Stomach (tissue), 8 donors: ENCODE measurements at regions not wholly inside any gene's neighbourhood (a gene's known extent, or its start where the extent isn't known, plus 50 kb on each side); places are given as distances from the start of the nearest gene placed in this dataset.

Experiments used
- DNase-seq, 2 donors: peaks; one replicate each; pipeline versions ENCODE4 v3.0.0 to v3.0.0-alpha.2; 2013 to 2019
- H3K27ac ChIP-seq, 5 donors: fragments of 200-600 bp in 4 of 5; sonication (generic) in 4 of 5; one replicate each; pipeline ENCODE4 v1.5.1; 2013 to 2019; ENCODE audit warnings: mild to moderate bottlenecking in 1 of 5, moderate library complexity in 1 of 5
- H3K27me3 ChIP-seq, 3 donors: fragments of 200-600 bp; sonication (generic); one replicate each; pipeline ENCODE4 v1.5.1; 2017 to 2019; ENCODE audit warnings: mixed run types in 1 of 3
- H3K36me3 ChIP-seq, 4 donors: fragments of 200-600 bp; sonication (generic); 1 replicate in 3 of 4; 2 replicates in 1 of 4; pipeline ENCODE4 v1.5.1; 2016 to 2019
- H3K4me1 ChIP-seq, 4 donors: fragments of 200-600 bp; sonication (generic); one replicate each; pipeline ENCODE4 v1.5.1; 2016 to 2019
- H3K4me3 ChIP-seq, 4 donors: fragments of 200-600 bp; sonication (generic) in 3 of 4; one replicate each; pipeline ENCODE4 v1.5.1; 2016 to 2019; ENCODE audit warnings: mild to moderate bottlenecking in 1 of 4
- H3K9me3 ChIP-seq, 4 donors: fragments of 200-600 bp; sonication (generic); one replicate each; pipeline ENCODE4 v1.5.1; 2016 to 2019
- CTCF ChIP-seq, 7 experiments: fragments of 450-650 bp in 4 of 7; fragments of 200-600 bp in 3 of 7; sonication (generic) in 3 of 7; IDR thresholded peaks; one replicate each; pipeline ENCODE4 v1.5.1; 2016 to 2019; ENCODE audit warnings: antibody characterized with exemption in 7 of 7, control low read depth in 2 of 7, mild to moderate bottlenecking in 1 of 7
- EP300 ChIP-seq: sonication (generic); formaldehyde crosslinking; IDR thresholded peaks from one replicate; pipeline ENCODE4 v1.6.1; 2017; ENCODE audit warnings: antibody characterized with exemption
- POLR2A ChIP-seq, 4 donors: fragments of 450-650 bp; IDR thresholded peaks; one replicate each; pipeline ENCODE4 v1.6.1; 2016; ENCODE audit warnings: antibody characterized with exemption in 4 of 4, control low read depth in 2 of 4, mild to moderate bottlenecking in 1 of 4, moderate library complexity in 1 of 4
- POLR2AphosphoS5 ChIP-seq, 3 donors: sonication (generic); formaldehyde crosslinking; IDR thresholded peaks; one replicate each; pipeline ENCODE4 v1.6.1; 2016; ENCODE audit warnings: antibody characterized with exemption in 3 of 3
- WGBS, 5 donors: extraction: QIAGEN DNeasy Blood & Tissue Kit in 3 of 5; methylation state at CpG; one replicate each; pipeline versions ENCODE4 v1.1.5 to v1.1.7; 2013 to 2018; 5-methylcytosine and 5-hydroxymethylcytosine counted together
- intact Hi-C: fragments of 100-400 bp; cut with DNase I; formaldehyde crosslinking; loops from one replicate; pipeline ENCODE4 v1.15.1; 2023; ENCODE audit warnings: low total_unique reads
- donor health status: healthy with polysubstance abuse.
- donor health status: Bipolar disorder and iron deficiency.
- donor health status: healthy.

GRCh38 chr6:68317366-68317765 lies 317.7 kb upstream of the ADGRB3 start:
- no peak for DNase-seq
- TF ChIP-seq EP300 (no peak), CTCF (IDR thresholded peaks at IDR 0.05) (no peak)
- Histone ChIP-seq H3K9me3 (no peaks in the 10 kb centered on the region), H3K27me3 (no peaks in the 10 kb centered on the region), H3K27ac (no peak overlapping the region), H3K4me1 (no peaks in the 10 kb centered on the region), H3K36me3 (no peaks in the 10 kb centered on the region), H3K4me3 (no peak overlapping the region)
- intact Hi-C loops, result no loop called here
- WGBS, 5 donors, result 40 to 55% (median 48%) methylated on average over 2 of the region's 2 CpGs

- H3K36me3 ChIP-seq, result no peaks in the 10 kb centered on the region
- H3K27ac ChIP-seq, result no peak overlapping the region
- H3K4me1 ChIP-seq, result no peaks in the 10 kb centered on the region
- WGBS, 5 donors, result 55 to 76% (median 71%) methylated on average over 1 of the region's 1 CpG
- TF ChIP-seq CTCF (IDR thresholded peaks at IDR 0.05) (no peak), POLR2A (IDR thresholded peaks at IDR 0.05) (no peak), POLR2AphosphoS5 (IDR thresholded peaks at IDR 0.05) (no peak), EP300 (no peak)
- DNase-seq, result peak in 1 of 2 donors; percentile 3
- H3K27me3 ChIP-seq, result no peaks in the 10 kb centered on the region
- no peaks in the 10 kb centered on the region for H3K9me3 ChIP-seq
- intact Hi-C loops, result no loop called here
- no peak overlapping the region for H3K4me3 ChIP-seq
Measured at GRCh38 chr6:68313911-68314310, 321.2 kb upstream of the ADGRB3 start.

- no peaks in the 10 kb centered on the region for H3K36me3 ChIP-seq
- H3K9me3 ChIP-seq, result peaks cover 0 to 5% (median 0%) of the 10 kb centered on the region in 4 donors
- WGBS, 5 donors, result 62 to 80% (median 65%) methylated on average over 1 of the region's 1 CpG
- intact Hi-C loops, result no loop called here
- no peak overlapping the region for H3K27ac ChIP-seq
- no peaks in the 10 kb centered on the region for H3K27me3 ChIP-seq
- TF ChIP-seq EP300 (no peak), CTCF (IDR thresholded peaks at IDR 0.05) (no peak), POLR2A (IDR thresholded peaks at IDR 0.05) (no peak), POLR2AphosphoS5 (IDR thresholded peaks at IDR 0.05) (no peak)
- no peak for DNase-seq
- no peak overlapping the region for H3K4me3 ChIP-seq
- no peaks in the 10 kb centered on the region for H3K4me1 ChIP-seq
Measured at GRCh38 chr6:68307301-68307700, 327.8 kb upstream of the ADGRB3 start.

- no peak for DNase-seq
- Histone ChIP-seq H3K4me1 (no peaks in the 10 kb centered on the region), H3K27me3 (no peaks in the 10 kb centered on the region), H3K9me3 (peaks cover 0 to 24% (median 3%) of the 10 kb centered on the region in 4 donors), H3K36me3 (no peaks in the 10 kb centered on the region), H3K27ac (no peak overlapping the region), H3K4me3 (no peak overlapping the region)
- intact Hi-C loops, result no loop called here
- TF ChIP-seq POLR2AphosphoS5 (IDR thresholded peaks at IDR 0.05) (no peak), CTCF (IDR thresholded peaks at IDR 0.05) (no peak), POLR2A (IDR thresholded peaks at IDR 0.05) (no peak), EP300 (no peak)
Measured at GRCh38 chr6:68296126-68296525, 339.0 kb upstream of the ADGRB3 start.

GRCh38 chr6:68282646-68283045 lies 352.4 kb upstream of the ADGRB3 start:
- 0 to 84% (median 39%) methylated on average over 1 of the region's 1 CpG for WGBS, 5 donors
- Histone ChIP-seq H3K4me1 (no peaks in the 10 kb centered on the region), H3K9me3 (peaks cover 0 to 28% (median 7%) of the 10 kb centered on the region in 4 donors), H3K27me3 (no peaks in the 10 kb centered on the region), H3K27ac (no peak overlapping the region), H3K36me3 (no peaks in the 10 kb centered on the region), H3K4me3 (no peak overlapping the region)
- no peak for DNase-seq
- TF ChIP-seq POLR2AphosphoS5 (IDR thresholded peaks at IDR 0.05) (no peak), EP300 (no peak), POLR2A (IDR thresholded peaks at IDR 0.05) (no peak), CTCF (IDR thresholded peaks at IDR 0.05) (no peak)
- intact Hi-C loops, result no loop called here
